GM21526 (cell line): ENCODE measurements at regions not wholly inside any gene's neighbourhood (a gene's known extent, or its start where the extent isn't known, plus 50 kb on each side); places are given as distances from the start of the nearest gene placed in this dataset.

Experiments used
- ATAC-seq: cut with Tn5 transposase; IDR thresholded peaks from one replicate; pipeline ENCODE4 v1.9.1; 2021; ENCODE audit warnings: moderate library complexity; ENCODE audit not compliant: unreplicated experiment, low FRiP score

- no peak for ATAC-seq
Measured at GRCh38 chr17:72579990-72580320, 459.1 kb downstream of the SOX9 start.

DNA sequence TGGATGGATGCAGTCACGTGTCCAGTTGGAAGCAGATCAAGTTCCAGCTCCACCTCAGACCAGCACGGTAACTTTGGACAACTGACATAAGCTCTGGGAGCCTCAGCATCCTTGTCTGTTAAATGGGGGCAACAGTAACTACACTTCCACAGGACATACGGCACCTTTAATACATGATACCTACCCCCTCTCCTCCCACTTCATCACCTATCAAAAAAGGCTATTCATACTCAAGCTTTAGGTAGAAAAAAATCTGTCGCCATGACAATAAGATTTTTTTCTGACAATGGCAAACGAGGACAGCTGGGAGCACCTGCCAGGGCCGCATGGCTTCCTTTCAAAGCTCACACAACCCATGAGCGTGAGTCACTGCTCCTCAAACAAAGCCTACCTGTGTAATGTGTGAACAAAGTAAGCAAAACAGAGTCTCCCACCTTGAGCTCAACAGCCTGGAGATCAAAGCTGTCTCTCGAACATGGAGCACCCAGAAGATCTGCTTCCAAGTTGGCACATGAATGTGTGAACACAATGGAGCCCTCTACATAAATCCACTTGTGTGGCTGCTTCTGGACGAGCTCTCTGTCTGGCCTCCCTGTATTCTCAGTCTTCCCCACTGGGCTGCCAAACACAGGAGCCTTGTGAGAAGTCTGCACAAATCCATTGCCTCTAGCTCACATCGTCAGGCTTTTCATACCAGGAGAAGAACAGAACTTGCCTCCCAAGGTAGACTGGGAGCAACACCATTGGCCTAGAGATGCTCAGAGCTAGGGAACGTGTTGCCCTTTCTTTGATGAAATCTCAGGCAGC lies 459.7 kb downstream of the SOX9 start:
- no peak for ATAC-seq

GRCh38 chr17:72587156-72587555 lies 466.3 kb downstream of the SOX9 start:
- ATAC-seq = no peak

DNA sequence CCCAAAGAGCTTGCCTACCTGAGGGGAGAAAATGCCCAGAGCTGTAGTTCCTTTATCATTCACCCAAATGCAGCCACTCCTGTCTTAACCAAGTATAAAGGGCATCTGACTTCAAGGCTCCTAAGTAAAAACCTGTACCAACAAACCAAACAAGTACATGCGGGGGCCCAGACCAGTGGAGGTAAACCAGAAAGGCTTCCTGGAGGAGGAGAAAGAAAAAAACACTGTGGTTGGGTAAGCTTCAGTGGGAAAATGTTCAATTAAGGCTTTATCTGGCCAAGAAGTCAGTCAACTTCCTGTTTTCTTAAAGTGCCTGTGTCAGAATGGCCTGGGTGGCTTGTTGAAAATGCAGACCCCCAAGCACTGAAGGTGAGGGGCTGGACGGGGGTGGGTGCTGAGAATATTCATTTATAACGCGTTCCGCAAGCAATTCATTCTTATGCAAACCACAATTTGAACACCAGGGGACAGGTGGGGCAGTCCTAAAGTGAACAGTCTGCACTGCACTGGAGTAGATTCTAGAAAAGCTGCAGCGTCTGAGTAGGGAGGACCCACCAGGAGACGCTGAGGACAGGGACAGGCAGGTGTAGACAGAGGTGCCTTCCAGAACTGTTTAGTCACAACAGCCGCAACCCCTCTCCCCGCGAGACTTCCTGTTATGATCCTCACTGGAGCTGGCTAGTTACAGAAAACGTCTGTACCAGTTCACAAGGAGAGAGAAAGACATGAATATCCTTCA lies 467.1 kb downstream of the SOX9 start:
- ATAC-seq = no peak

DNA sequence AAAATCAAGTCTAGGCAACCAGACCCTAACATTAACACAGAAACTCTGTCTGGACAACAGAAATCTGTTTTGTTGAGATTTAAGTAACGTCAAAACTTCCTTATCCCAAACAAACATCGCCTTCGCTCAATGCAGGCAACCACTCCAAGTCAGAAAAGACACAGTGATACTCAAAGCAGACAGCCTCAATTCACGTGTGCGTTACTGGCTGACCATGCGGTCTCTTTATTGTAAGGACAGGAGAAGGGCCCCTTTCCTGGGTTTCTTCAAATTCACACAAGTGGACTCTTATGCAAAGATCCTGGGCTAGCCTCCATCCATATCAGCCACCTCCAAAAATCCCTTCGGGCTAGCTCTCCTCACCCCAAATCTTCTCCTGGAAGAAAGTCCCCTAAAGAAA lies 467.7 kb downstream of the SOX9 start:
- no peak for ATAC-seq

DNA sequence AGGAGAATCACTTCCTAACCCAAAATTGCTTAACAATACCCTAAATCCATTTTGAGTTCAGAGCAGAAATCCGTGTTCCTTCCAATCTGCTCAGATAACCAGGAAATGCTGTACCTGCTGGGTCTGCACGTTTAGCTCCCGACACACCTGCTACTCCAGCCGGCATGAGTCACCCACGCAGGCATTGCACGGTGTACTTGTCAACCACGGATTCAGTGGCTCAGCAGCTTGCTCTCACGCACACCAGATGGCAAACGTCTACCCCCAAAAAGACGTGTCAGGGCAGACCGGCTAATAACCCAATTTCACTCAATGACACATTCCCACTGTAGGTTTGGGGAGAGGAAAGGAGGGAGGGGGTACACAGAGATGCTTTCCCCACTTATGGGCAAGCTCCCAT lies 468.1 kb downstream of the SOX9 start:
- ATAC-seq = no peak

DNA sequence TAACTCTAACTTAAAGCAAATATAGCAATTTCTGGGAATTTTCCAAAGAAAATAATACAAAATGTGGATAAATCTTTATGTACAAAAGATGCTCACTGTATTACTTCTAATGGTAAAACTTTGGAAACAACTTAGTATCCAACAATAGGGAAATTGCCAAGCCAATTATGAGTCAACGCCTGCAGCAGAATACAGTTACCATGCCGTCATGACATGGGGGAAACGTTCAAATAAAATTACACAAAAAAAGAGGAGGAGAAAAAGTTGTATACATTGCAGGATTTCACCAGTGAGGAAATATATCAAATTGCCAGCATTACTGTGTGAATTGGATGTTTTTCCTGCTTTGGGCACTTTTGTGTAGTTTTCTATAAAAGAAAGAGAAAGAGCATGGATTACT lies 469.6 kb downstream of the SOX9 start:
- no peak for ATAC-seq

GRCh38 chr17:72590882-72591281 lies 470.1 kb downstream of the SOX9 start:
- ATAC-seq = no peak

DNA sequence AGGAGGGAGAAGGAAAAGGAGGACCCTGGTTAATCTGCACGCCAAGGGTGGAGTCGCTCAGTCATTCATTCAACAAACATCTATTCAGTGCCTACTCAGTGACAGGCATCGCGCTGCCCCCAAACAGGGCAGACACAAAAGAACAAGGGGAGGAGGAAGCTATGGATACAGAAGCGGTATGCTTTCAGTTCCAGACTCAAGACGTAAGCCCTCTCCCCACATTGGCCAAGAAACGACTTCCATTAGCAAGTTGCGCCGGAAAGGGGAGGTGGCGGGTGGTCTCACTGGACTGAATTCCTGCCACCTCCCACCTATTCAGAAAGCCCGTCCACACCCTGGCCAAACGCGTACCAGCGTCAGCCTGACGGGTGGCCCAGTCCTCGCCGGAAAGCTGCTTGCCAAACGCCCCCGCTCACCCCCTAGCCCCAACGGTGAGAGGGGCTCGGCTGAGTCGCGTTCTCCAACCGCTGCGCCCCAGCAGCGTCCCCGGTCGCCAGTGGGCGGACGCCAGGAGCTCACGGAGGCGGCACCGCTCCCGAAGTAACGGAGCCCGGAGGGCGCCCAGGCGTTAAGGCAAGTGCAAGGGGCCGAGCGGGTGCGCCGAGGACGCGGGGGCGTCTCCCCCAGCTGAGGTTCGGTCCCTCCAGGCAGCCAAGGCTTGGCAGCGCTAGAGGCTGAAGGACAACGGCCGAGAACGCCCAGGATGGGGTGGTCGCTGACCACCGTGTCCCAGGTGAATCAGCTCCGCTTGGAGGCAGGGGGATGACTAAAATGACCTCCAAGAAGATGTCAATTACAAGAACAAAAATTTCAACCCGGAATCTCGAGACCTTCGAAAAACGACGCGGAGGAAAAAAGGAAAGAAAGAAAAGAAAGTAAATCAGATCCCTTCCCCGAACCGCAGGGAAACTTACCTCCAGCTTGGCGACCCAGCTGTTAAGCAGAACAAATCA lies 470.7 kb downstream of the SOX9 start:
- no peak for ATAC-seq

- no peak for ATAC-seq
Measured at GRCh38 chr17:72592242-72592966, 471.6 kb downstream of the SOX9 start.

DNA sequence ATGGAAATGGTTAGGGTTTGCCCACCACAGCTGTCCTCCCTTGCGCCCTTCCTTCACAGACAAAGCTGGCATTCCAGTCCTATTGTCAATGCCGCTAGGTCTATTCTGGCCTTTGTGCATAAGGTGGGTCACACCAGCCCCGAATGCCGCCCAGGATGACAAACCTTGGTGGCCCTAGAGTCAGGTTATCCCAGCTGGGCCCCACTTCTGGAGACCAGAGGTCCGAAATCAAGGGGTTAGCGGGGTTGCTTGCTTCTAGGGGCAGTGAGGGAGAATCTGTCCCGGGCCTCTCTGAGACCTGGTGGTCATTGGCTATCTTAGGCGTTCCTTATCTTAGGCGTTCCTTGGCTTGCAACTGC lies 472.1 kb downstream of the SOX9 start:
- no peak for ATAC-seq

DNA sequence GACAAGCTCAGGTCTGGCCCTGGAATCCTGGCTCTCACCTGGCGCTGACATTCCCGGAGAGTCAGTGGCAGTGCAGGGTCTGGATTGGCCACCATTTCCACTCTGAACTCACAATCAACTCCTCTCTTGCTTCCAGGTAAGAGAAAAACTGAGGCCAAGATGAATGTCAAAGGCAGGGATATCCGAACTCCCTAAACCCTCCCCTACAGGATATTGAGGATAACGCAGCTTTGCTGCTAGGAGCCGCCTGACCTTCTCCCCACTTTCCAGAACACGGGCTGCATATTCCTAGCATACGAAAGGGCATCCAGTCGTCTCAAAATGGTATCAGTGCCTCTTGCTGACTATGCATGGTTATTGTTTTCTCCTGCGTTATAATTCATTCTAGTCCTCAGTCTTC lies 473.4 kb downstream of the SOX9 start:
- ATAC-seq = no peak
